Stimulated activated CD8-positive, alpha-beta memory T cell treated with anti-CD3 and anti-CD28 coated beads, Interleukin-15, amount 100 ng/mL, for 48 hours (primary cell): ENCODE measurements at regions not wholly inside any gene's neighbourhood (a gene's known extent, or its start where the extent isn't known, plus 50 kb on each side); places are given as distances from the start of the nearest gene placed in this dataset.
A peak's percentile ranks its signal among the peaks of the same experiment; 100 is the strongest.
"Not testable (repeated sequence)": the region's sequence is repeated elsewhere in the genome, so short reads cannot be mapped to it uniquely, and the experiment has no call there.

Experiments used
- DNase-seq, 2 donors: peaks; one replicate each; pipeline ENCODE4 v3.0.0-alpha.2; 2020; ENCODE audit warnings: low read depth in 2 of 2

- DNase-seq: peak; percentile 73 to 78
These were observed 308.4 kb downstream of the RPLP1 start for GRCh38 chr15:69760890-69761568.

GRCh38 chr15:69762373-69763148 lies 309.9 kb downstream of the RPLP1 start:
- DNase-seq: no peak

DNA sequence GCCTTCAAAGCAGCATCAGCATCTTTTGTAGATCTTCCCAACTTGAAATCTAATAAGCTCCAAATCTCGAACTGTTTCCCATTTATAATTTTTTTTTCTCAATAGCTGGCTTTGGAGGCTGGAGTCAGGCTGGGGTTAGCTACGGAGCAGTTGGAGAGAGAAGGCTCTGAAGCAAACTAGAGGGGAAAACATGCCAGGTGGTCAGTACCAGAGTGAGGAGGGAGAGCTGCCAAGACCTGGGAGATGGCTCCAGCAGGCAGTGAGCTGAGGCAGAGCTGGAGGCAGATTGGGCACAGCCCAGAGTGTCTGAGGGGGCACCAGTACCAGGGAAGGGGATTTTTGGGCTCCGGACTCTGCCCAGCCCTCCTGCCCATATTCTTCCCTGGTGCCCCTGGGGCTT lies 311.2 kb downstream of the RPLP1 start:
- DNase-seq: no peak

DNA sequence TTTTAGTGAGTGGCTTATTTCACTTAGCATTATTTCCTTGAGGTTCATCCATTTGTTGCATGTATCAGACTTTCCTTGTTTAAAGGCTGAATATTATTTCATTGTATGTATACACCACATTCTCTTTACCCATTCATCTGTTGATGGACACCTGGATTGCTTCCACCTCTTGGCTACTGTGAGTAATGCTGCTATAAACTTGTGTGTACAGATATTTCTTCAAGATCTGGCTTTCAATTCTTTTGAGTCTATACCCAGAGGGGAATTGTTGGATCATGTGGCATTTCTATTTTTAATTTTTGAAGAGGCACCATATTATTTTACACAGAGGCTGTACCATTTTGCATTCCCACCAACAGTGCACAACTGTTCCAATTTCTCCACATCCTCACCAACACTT lies 313.5 kb downstream of the RPLP1 start:
- no peak for DNase-seq

DNA sequence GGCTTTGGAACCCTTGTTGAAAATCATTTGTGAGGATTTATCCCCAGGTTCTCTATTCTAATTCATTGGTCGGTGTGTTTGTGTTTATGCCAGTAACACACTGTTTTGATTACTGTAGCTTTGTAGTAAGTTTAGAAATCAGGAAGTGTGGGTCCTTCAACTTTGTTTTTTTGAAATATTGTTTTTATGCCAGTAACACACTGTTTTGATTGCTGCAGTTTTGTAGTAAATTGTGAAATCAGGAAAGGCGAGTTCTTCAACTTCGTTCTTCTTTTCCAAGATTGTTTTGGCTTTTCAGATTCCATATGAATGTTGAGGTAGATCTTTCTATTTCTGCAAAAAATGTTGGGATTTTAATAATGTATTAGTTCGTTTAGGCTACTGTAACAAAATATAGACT lies 314.6 kb downstream of the RPLP1 start:
- no peak for DNase-seq

DNA sequence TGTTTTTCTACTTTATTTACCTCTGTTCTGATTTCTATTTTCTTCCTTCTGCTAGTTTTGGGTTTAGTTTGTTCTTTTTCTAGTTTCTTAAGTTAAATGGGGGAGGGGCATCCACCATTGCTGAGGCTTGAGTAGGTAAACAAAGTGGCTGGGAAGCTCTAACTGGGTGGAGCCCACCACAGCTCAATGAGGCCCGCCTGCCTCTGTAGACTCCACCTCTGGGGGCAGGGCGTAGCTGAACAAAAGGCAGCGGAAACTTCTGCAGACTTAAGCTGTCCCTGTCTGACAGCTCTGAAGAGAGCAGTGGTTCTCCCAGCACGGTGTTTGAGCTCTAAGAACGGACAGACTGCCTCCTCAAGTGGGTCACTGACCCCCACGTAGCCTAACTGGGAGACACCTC lies 316.7 kb downstream of the RPLP1 start:
- DNase-seq: not testable (repeated sequence)

GRCh38 chr15:69774258-69774657 lies 321.6 kb downstream of the RPLP1 start:
- DNase-seq: not testable (repeated sequence)

GRCh38 chr15:69774711-69775110 lies 322.1 kb downstream of the RPLP1 start:
- not testable (repeated sequence) for DNase-seq

DNA sequence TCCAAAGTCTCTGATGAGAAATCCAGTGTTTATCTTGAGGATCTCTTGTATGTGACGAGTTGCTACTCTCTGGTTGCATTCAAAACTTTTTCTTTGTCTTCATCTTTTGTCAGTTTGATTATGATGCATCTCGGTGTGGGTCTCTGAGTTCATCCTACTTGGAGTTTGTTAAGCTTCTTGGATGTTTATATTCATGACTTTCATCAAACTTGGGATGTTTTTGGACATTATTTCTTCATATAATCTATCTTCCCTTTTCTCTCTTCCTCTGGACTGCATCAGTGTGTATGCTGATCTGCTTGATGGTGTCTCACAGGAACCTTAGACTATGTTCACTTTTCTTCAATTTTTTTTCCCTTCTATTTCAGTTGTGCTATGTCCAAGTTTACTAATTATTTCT lies 320.4 kb downstream of the TLE3 start:
- DNase-seq: no peak

- no peak for DNase-seq
These were observed 317.3 kb downstream of the TLE3 start for GRCh38 chr15:69780374-69780773.

DNA sequence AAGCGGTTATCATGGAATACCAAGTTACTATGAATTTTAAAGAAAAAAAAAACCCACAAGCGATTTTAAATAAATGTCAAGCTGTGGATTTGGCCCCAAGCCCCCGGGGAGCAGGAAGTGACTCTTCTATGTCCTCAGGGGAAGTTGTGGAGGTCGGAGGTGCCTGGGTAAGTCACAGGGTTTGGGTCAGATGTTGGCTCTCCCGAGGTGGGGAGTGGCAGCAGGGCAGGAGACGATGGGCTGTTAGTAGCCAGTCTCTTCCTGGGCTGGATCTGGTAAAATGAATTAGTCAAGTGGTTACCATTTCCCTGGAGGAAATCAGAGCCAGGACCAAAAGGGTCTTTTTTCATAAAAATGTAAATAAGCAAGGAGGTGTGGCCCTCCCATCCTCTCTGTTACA lies 316.7 kb downstream of the TLE3 start:
- DNase-seq: no peak

- no peak for DNase-seq
These were observed 316.1 kb downstream of the TLE3 start for GRCh38 chr15:69781411-69782125.

- no peak for DNase-seq
These were observed 315.5 kb downstream of the TLE3 start for GRCh38 chr15:69782139-69782658.

- DNase-seq: no peak
These were observed 314.9 kb downstream of the TLE3 start for GRCh38 chr15:69782809-69783208.

- DNase-seq: no peak
These were observed 314.5 kb downstream of the TLE3 start for GRCh38 chr15:69783211-69783610.

DNA sequence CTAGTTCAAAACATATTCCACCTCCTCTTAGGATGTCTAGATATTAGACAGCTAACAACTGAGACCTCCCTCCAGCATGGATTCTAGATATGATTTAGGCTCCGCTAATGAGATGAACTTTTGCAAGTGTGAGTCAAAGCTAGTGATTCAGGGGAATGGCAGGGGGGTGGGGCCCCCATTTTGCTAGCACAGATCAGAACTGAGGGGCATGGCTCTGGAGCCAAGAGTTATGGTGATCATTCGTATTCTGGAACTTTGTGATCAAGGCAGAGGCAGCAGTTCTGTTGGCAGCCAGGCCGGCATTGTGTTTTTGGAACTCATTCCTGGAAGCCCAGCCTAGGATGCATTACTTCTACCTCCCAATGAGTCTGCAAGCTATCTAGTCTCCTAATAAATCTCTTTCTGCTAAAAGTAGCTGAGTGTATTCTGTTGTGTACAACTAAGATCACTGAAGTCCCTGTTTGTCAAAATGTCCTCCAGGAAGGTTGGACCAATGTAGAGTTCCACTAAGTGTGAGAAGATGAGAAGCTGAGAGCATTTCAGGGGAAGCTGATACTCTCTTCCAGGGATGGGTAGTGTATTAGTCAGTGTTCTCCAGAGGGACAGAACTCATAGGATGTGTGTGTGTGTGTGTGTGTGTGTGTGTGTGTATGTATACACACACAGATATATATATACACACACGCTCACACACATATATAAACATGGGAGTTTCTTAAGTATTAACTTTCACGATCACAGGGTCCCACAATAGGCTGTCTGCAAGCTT lies 312.7 kb downstream of the TLE3 start:
- no peak for DNase-seq

GRCh38 chr15:69786136-69786701 lies 311.5 kb downstream of the TLE3 start:
- DNase-seq: no peak

DNA sequence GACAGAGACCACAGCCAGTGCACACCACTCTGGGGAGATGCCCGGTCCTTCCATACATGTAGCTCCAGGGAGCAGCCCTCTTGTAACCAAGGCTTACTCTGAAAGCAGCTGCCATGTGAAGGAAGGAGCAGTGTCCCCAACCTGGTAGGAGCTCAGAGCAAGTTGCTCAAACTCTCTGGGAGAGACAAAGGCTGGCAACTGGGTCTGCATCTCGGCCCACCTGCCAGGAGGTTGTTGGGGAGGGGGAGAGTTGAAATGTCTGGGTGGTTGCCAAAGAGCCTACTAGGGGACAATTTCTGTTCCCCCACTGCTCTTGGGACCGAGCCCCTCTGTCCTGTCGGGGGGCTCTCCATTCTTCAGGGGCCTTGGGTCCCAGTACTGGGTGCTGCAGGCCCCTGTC lies 309.9 kb downstream of the TLE3 start:
- no peak for DNase-seq

DNA sequence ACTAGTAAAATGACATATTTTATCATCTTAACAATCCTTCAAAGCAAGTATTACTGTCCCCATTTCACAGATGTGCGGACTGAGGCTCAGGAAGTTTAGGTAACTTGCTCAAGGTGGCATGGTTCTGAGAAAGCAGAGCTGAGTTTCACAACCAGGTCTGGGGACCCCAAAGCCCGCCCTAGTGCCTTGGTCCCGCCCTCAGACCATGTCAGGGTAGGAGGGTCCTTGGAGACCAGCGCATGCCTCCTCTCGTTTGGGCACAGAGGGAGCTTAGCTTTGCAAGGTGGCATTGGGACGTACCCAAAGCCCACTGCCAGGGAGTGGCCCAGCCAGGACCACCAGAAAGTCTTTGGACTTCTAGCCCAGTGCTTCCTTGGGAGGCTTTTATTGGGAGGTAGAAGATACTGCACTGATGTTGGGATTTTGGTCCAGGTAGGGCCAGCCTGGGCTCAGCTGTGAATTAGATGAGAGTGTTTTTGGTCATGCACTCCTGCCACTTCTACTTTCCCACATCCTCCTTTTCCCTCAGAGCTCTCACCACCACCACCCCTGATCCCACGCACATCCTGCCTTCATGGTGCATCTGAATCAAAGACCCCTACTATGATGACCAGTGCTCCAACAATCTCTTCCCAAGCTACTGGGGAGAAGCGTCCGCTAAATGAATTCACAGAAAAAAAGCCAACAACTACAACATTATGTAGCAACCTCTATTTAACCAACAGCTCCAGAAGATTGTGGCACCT lies 307.9 kb downstream of the TLE3 start:
- no peak for DNase-seq

- DNase-seq: no peak
These were observed 307.1 kb downstream of the TLE3 start for GRCh38 chr15:69790632-69791031.

DNA sequence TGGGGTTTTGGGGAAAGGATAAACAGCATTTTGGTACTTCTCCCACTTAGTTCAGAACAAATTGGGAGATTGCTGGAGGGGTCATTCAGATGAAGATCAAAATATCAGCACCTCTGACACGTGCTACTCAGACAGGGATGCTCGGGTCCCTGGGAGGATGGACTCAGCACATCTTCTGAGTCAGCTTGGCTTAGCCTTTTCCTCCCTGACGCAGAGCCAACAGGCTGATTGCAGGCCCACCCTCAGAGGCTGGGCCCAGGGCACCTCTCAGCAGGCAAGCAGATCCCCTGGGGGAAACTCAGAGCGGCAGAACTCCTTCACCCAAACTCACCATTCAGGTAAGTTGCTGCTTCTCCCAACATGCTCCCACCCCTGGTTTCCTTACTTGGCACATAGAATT lies 304.9 kb downstream of the TLE3 start:
- DNase-seq: no peak
